Stimulated activated CD4-positive, alpha-beta T cell treated with anti-CD3 and anti-CD28 coated beads, Interleukin-2, amount 100 ng/mL, for 48 hours (primary cell): ENCODE measurements at regions not wholly inside any gene's neighbourhood (a gene's known extent, or its start where the extent isn't known, plus 50 kb on each side); places are given as distances from the start of the nearest gene placed in this dataset.

Source experiments
- DNase-seq, 2 donors: peaks; one replicate each; pipeline ENCODE4 v3.0.0-alpha.2; 2020

- peak; percentile 24 to 30 for DNase-seq
These were observed 103.0 kb upstream of the ARHGEF26 start for GRCh38 chr3:154018100-154018696.

- no peak for DNase-seq
These were observed 98.6 kb upstream of the ARHGEF26 start for GRCh38 chr3:154022606-154023005.

GRCh38 chr3:154023148-154023547 lies 98.0 kb upstream of the ARHGEF26 start:
- DNase-seq = no peak

- DNase-seq = no peak
These were observed 96.2 kb upstream of the ARHGEF26 start for GRCh38 chr3:154025007-154025406.

DNA sequence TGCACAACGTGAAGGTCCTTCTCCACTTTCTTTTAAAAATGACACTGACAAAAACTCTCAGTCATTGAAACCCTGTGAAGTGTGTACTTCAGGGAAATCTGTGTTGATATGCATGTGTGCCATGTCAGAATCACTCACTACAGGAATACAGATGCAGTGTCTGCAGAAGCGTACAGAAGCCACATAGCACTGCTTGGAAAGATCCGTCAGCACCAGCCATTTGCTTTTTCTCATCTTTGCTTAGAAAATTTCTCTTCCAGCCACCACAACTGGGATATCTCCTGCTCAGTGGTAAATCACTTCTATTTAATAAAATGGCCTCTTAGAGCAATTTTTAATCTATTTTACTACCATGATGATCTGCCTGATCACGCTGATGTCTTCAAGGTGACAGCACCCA lies 91.3 kb upstream of the ARHGEF26 start:
- no peak for DNase-seq

- no peak for DNase-seq
These were observed 86.3 kb upstream of the ARHGEF26 start for GRCh38 chr3:154034797-154035330.

DNA sequence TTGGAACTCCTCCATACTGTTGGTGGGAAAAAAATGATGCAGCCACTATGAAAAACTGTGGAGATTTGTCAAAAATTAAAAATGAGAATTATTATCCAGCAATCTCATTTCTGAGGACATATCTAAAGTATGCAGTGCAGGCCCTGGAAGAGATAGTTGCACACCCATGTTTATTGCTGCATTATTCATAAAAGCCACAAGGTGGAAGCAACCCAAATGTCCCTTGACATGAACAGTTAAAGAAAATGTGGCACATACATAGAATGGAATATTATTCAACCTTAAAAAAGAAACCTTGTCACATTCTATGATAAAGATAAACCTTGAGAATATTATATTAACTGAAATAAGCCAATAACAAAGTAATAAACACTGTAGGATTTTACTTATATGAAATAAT lies 80.9 kb upstream of the ARHGEF26 start:
- DNase-seq = no peak

DNA sequence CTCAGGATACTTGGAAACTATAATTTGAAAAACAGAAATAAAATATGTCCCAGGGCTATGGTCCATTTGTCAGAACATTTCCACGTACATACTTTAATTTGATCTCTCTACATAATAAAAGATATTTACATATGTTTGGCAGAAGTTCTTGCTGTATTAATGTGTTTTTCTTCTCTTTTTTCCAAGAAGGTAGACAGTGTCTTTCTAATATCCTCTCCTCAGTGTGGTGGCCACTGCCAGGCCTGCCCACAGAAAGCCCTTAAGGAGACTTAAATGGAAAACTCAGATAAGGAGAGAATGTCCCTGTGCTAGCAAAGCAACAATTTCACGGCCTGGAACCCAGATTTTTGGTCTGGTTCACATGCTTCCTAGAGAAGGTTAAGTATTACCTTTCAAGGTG lies 76.5 kb upstream of the ARHGEF26 start:
- no peak for DNase-seq

GRCh38 chr3:154050216-154050615 lies 71.0 kb upstream of the ARHGEF26 start:
- DNase-seq = no peak

GRCh38 chr3:154050766-154051165 lies 70.4 kb upstream of the ARHGEF26 start:
- no peak for DNase-seq

DNA sequence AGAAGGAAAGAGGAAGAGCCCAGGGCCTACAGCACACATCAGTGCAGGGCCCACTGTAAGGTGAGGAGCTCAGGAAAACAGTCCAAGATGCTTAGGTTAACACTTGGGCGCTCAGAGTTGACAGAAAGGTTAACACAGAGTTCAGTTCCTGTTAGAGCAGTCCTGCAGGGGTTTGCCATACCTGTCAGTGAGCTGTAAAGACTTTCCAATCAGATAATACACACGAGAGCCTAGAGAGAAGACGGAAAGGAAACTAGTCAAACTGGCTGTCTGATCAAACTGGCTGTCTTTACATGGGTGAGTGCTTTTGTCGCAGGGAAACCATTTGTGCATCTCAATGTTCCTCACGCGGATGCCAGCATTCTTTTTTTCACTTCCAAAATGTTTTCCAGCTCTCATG lies 61.4 kb upstream of the ARHGEF26 start:
- DNase-seq = no peak

- DNase-seq = no peak
These were observed 60.8 kb upstream of the ARHGEF26 start for GRCh38 chr3:154060238-154061000.

GRCh38 chr3:154061001-154061370 lies 60.2 kb upstream of the ARHGEF26 start:
- DNase-seq = no peak

DNA sequence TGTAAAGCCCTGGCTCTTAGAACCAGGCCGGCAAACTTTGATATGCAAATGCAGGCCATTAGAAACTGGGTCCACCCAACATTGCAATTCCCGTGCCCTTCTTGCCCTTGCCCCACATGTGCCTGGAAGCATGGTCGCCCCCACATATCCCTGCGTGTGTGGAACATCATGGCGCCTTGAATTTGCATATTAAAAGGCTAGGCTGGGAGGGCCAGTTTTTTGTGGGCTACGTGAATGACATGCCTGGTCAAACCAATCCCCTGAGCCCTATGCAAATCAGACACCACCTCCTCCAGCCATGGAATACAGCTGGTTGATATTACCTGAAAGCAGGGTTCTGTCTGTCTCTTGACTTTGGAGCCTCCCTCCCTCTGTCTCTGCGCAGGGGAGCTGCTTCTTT lies 58.7 kb upstream of the ARHGEF26 start:
- DNase-seq = no peak

DNA sequence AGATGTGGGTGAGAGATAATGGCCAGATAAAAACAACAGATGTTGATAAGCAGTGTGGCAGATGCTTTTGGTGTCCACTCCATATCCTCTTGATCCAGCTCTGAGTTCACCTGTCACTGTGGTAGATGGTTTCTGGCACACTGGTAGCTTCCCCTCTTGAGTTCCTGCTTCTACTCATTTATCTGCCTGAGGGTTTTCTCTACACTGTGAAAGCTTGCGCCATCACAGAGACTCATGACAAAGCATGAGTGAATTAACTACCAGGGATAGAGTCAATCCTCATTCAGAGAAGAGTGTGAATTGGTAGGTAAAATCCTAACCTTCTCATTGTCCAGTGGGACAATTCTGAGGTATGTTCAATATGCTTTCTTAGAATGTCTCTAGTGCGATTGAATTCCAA lies 50.0 kb upstream of the ARHGEF26 start:
- no peak for DNase-seq
